GM12878 (cell line): ENCODE measurements at regions not wholly inside any gene's neighbourhood (a gene's known extent, or its start where the extent isn't known, plus 50 kb on each side); places are given as distances from the start of the nearest gene placed in this dataset.

Source experiments
- ATAC-seq: fragments of 200-7000 bp; cut with Tn5 transposase; 3 replicates; pipeline ENCODE4 v1.9.1; 2020; ENCODE audit warnings: mild to moderate bottlenecking, moderate library complexity
- BruUV-seq: library from RNA; stranded (reverse); fragments of 400-500 nt; replicated peaks from 2 replicates; lab custom pipeline; 2021; lab: Mats Ljungman, UMichigan
- CTCF ChIA-PET: fragments of 300-600 bp; sonication (Branson Sonifier 250); formaldehyde crosslinking; extraction: SDS; loops from one replicate; lab custom pipeline; 2021; ENCODE audit warnings: inconsistent platforms; lab: Yijun Ruan, JAX
- POLR2A ChIA-PET: fragments of 350-600 bp; formaldehyde crosslinking; extraction: SDS; loops from one replicate; lab custom pipeline; 2021; ENCODE audit warnings: inconsistent platforms; lab: Charles Lee
- RAD21 ChIA-PET: fragments of 300-600 bp; sonication (Branson Sonifier 250); formaldehyde crosslinking; loops from one replicate; lab custom pipeline; 2023; ENCODE audit warnings: antibody characterized with exemption; ENCODE audit not compliant: unreplicated experiment; lab: Charles Lee
- SMC1A ChIA-PET: fragments of 300-600 bp; sonication (Branson Sonifier 250); formaldehyde crosslinking; loops from one replicate; lab custom pipeline; 2023; ENCODE audit not compliant: unreplicated experiment, uncharacterized antibody; lab: Charles Lee
- DNase-seq: peaks from one replicate; pipeline ENCODE4 v3.0.0-alpha.2; 2011; ENCODE audit warnings: low read depth, low spot score
- FAIRE-seq: peaks from 3 replicates; lab custom pipeline; 2011; peaks lifted over from hg19 to GRCh38; lab: Jason Lieb, UNC
- H2AFZ ChIP-seq: 2 replicates; pipeline ENCODE4 v1.6.0; 2011; ENCODE audit warnings: low read depth, low read length, control low read depth; ENCODE audit not compliant: control insufficient read depth
- H3K27ac ChIP-seq: 2 replicates; pipeline ENCODE4 v1.5.1; 2011; ENCODE audit warnings: control low read depth; ENCODE audit not compliant: control insufficient read depth, insufficient read depth
- H3K27me3 ChIP-seq, 2 experiments: replicated peaks in 1 of 2; 2 replicates each; pipeline versions ENCODE4 v1.6.0 to v1.6.1; 2011; ENCODE audit warnings: low read length in 1 of 2; ENCODE audit not compliant: control insufficient read depth in 2 of 2, insufficient read depth in 2 of 2
- H3K36me3 ChIP-seq, 2 experiments: 2 replicates each; pipeline ENCODE4 v1.5.1; 2011; ENCODE audit warnings: low read length in 1 of 2; ENCODE audit not compliant: control insufficient read depth in 2 of 2, insufficient read depth in 2 of 2
- H3K4me1 ChIP-seq: 2 replicates; pipeline ENCODE4 v1.6.1; 2011; ENCODE audit warnings: mild to moderate bottlenecking, low read length, moderate library complexity, mixed read lengths; ENCODE audit not compliant: control insufficient read depth, insufficient read depth
- H3K4me2 ChIP-seq: 2 replicates; pipeline ENCODE4 v1.6.0; 2011; ENCODE audit warnings: control low read depth; ENCODE audit not compliant: control insufficient read depth, insufficient read depth
- H3K4me3 ChIP-seq: fragments of 200-600 bp; sonication (generic); 2 replicates; pipeline ENCODE4 v1.5.1; 2016
- H3K79me2 ChIP-seq: 2 replicates; pipeline ENCODE4 v1.6.0; 2011; ENCODE audit warnings: low read length; ENCODE audit not compliant: control insufficient read depth, insufficient read depth
- H3K9ac ChIP-seq: 2 replicates; pipeline ENCODE4 v1.8.0; 2011; ENCODE audit warnings: low read length, control low read depth, mixed read lengths; ENCODE audit not compliant: control insufficient read depth, insufficient read depth
- H3K9me3 ChIP-seq: replicated peaks from 3 replicates; pipeline ENCODE4 v1.5.1; 2011; ENCODE audit warnings: mild to moderate bottlenecking, low read length; ENCODE audit not compliant: control insufficient read depth, insufficient read depth
- H4K20me1 ChIP-seq: 2 replicates; pipeline ENCODE4 v1.6.0; 2011; ENCODE audit not compliant: control insufficient read depth, insufficient read depth
- ASH2L ChIP-seq: fragments of 300-600, 200-600 bp; sonication (generic); IDR thresholded peaks from 2 replicates; pipeline ENCODE4 v1.6.1; 2017; ENCODE audit warnings: low read depth, mild to moderate bottlenecking, borderline replicate concordance
- ATF7 ChIP-seq: fragments of 450-650 bp; IDR thresholded peaks from 2 replicates; pipeline ENCODE4 v1.6.1; 2016; ENCODE audit warnings: low read depth, mild to moderate bottlenecking
- BHLHE40 ChIP-seq, 2 experiments: fragments of 450-650 bp in 1 of 2; IDR thresholded peaks; 2 replicates each; pipeline ENCODE4 v1.6.1; 2011 to 2017; ENCODE audit warnings: low read depth in 2 of 2, borderline replicate concordance in 1 of 2, improper control_type of control experiment in 1 of 2, low read length in 1 of 2, mild to moderate bottlenecking in 1 of 2
- CBFB ChIP-seq: IDR thresholded peaks from 2 replicates; pipeline ENCODE4 v1.6.1; 2016; ENCODE audit warnings: antibody characterized with exemption, low read depth
- CHD2 ChIP-seq: IDR thresholded peaks from 2 replicates; pipeline ENCODE4 v1.6.1; 2011; ENCODE audit warnings: low read depth, low read length, improper control_type of control experiment, borderline replicate concordance
- GATAD2B ChIP-seq: fragments of 450-650 bp; conservative IDR thresholded peaks from 2 replicates; pipeline ENCODE4 v1.6.1; 2017; ENCODE audit warnings: low read depth, mild to moderate bottlenecking, moderate library complexity
- IRF4 ChIP-seq: IDR thresholded peaks from 2 replicates; pipeline ENCODE4 v1.6.1; 2011; ENCODE audit warnings: low read depth, low read length
- MYC ChIP-seq: IDR thresholded peaks from 2 replicates; pipeline ENCODE4 v1.6.1; 2011; ENCODE audit warnings: mild to moderate bottlenecking, low read length, moderate library complexity, inconsistent platforms; ENCODE audit not compliant: insufficient read depth, insufficient replicate concordance, insufficient read length, severe bottlenecking
- POLR2AphosphoS5 ChIP-seq: IDR thresholded peaks from 2 replicates; pipeline ENCODE4 v1.6.1; 2011; ENCODE audit warnings: mild to moderate bottlenecking, low read length, inconsistent platforms
- RCOR1 ChIP-seq: conservative IDR thresholded peaks from 2 replicates; pipeline ENCODE4 v1.6.1; 2012; ENCODE audit warnings: low read depth, low read length, improper control_type of control experiment
- SMC3 ChIP-seq: IDR thresholded peaks from 2 replicates; pipeline ENCODE4 v1.6.1; 2011; ENCODE audit warnings: low read length, improper control_type of control experiment, borderline replicate concordance
- SUZ12 ChIP-seq: fragments of 200-600 bp; sonication (generic); IDR thresholded peaks from one replicate; pipeline ENCODE4 v1.6.1; 2018; ENCODE audit warnings: antibody characterized with exemption, mild to moderate bottlenecking; ENCODE audit not compliant: unreplicated experiment
- TBL1XR1 ChIP-seq: IDR thresholded peaks from 2 replicates; pipeline ENCODE4 v1.6.1; 2012; ENCODE audit warnings: low read depth, low read length, improper control_type of control experiment
- TCF3 ChIP-seq: IDR thresholded peaks from 2 replicates; pipeline ENCODE4 v1.6.1; 2012; ENCODE audit warnings: low read depth, mild to moderate bottlenecking, low read length, borderline replicate concordance; ENCODE audit not compliant: insufficient read depth
- TCF7 ChIP-seq: IDR thresholded peaks from 2 replicates; pipeline ENCODE4 v1.6.1; 2014; ENCODE audit warnings: antibody characterized with exemption, borderline replicate concordance
- ZBED1 ChIP-seq: IDR thresholded peaks from 2 replicates; pipeline ENCODE4 v1.6.1; 2016; ENCODE audit warnings: borderline replicate concordance
- ZNF207 ChIP-seq: fragments of 450-650 bp; IDR thresholded peaks from 2 replicates; pipeline ENCODE4 v1.6.1; 2014; ENCODE audit warnings: antibody characterized with exemption, mild to moderate bottlenecking, borderline replicate concordance
- in situ Hi-C: fragments of 300-500 bp; cut with MboI; formaldehyde crosslinking; loops from 9 replicates; pipeline ENCODE4 v1.14.3; 2018; ENCODE audit warnings: mixed read lengths
- intact Hi-C: fragments of 100-400 bp; cut with micrococcal nuclease; formaldehyde crosslinking; loops from one replicate; pipeline ENCODE4 v1.14.2; 2022; ENCODE audit not compliant: unreplicated experiment
- TF ChIP-seq, protein P1 (sequence below): IDR thresholded peaks from 2 replicates; pipeline ENCODE4 v1.6.1; 2012; ENCODE audit warnings: low read length, inconsistent platforms
- TF ChIP-seq, protein P2 (sequence below): fragments of 450-650 bp; IDR thresholded peaks from 2 replicates; pipeline ENCODE4 v1.6.1; 2017; ENCODE audit warnings: mild to moderate bottlenecking, low read depth, inconsistent platforms; ENCODE audit not compliant: poor library complexity, severe bottlenecking
- TF ChIP-seq, protein P3 (sequence below): IDR thresholded peaks from 2 replicates; pipeline ENCODE4 v1.6.1; 2012; ENCODE audit warnings: low read depth, low read length, improper control_type of control experiment

GRCh38 chr11:15670520-15671070, 555.9 kb downstream of the INSC start (continued):
- TF ChIP-seq, protein P1, sequence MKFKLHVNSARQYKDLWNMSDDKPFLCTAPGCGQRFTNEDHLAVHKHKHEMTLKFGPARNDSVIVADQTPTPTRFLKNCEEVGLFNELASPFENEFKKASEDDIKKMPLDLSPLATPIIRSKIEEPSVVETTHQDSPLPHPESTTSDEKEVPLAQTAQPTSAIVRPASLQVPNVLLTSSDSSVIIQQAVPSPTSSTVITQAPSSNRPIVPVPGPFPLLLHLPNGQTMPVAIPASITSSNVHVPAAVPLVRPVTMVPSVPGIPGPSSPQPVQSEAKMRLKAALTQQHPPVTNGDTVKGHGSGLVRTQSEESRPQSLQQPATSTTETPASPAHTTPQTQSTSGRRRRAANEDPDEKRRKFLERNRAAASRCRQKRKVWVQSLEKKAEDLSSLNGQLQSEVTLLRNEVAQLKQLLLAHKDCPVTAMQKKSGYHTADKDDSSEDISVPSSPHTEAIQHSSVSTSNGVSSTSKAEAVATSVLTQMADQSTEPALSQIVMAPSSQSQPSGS: no peak
- TF ChIP-seq ATF7 (no peak), CBFB (no peak), TBL1XR1 (no peak), GATAD2B (no peak)

GRCh38 chr11:15671216-15671615, 556.5 kb downstream of the INSC start:
- in situ Hi-C loops: no loop called here
- RAD21 ChIA-PET: no interaction called here
- no peak overlapping the region for H3K27ac ChIP-seq
- DNase-seq (no peak), FAIRE-seq (no peak), ATAC-seq (no peak)
- POLR2A ChIA-PET: no interaction called here
- H3K4me2 ChIP-seq: no peak overlapping the region
- no peak overlapping the region for H2AFZ ChIP-seq
- H3K27me3 ChIP-seq: no peaks in the 10 kb centered on the region
- BruUV-seq: no TSS peak
- H3K36me3 ChIP-seq: no peaks in the 10 kb centered on the region
- no peak overlapping the region for H3K4me3 ChIP-seq
- intact Hi-C loops: no loop called here
- SMC1A ChIA-PET: no interaction called here
- CTCF ChIA-PET: no interaction called here
- H3K9ac ChIP-seq: no peak overlapping the region
- H4K20me1 ChIP-seq: no peaks in the 10 kb centered on the region
- no peaks in the 10 kb centered on the region for H3K79me2 ChIP-seq
- H3K9me3 ChIP-seq: no peaks in the 10 kb centered on the region
- no peaks in the 10 kb centered on the region for H3K4me1 ChIP-seq
- no peak for TF ChIP-seq TBL1XR1
- no peak for TF ChIP-seq TCF7
- TF ChIP-seq CBFB: no peak
- TF ChIP-seq ZNF207: no peak
- no peak for TF ChIP-seq ATF7
- no peak for TF ChIP-seq SMC3
- no peak for TF ChIP-seq ZBED1
- no peak for TF ChIP-seq RCOR1
- no peak for TF ChIP-seq POLR2AphosphoS5
- TF ChIP-seq CHD2: no peak
- no peak for TF ChIP-seq ASH2L
- TF ChIP-seq MYC: no peak
- no peak for TF ChIP-seq IRF4
- TF ChIP-seq, protein P2, sequence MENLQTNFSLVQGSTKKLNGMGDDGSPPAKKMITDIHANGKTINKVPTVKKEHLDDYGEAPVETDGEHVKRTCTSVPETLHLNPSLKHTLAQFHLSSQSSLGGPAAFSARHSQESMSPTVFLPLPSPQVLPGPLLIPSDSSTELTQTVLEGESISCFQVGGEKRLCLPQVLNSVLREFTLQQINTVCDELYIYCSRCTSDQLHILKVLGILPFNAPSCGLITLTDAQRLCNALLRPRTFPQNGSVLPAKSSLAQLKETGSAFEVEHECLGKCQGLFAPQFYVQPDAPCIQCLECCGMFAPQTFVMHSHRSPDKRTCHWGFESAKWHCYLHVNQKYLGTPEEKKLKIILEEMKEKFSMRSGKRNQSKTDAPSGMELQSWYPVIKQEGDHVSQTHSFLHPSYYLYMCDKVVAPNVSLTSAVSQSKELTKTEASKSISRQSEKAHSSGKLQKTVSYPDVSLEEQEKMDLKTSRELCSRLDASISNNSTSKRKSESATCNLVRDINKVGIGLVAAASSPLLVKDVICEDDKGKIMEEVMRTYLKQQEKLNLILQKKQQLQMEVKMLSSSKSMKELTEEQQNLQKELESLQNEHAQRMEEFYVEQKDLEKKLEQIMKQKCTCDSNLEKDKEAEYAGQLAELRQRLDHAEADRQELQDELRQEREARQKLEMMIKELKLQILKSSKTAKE: no peak
- no peak for TF ChIP-seq BHLHE40 (IDR thresholded peaks at IDR 0.05; ENCODE audit: borderline replicate concordance in 1 of 2, low read depth in 2 of 2, low read length in 1 of 2)
- TF ChIP-seq, protein P3, sequence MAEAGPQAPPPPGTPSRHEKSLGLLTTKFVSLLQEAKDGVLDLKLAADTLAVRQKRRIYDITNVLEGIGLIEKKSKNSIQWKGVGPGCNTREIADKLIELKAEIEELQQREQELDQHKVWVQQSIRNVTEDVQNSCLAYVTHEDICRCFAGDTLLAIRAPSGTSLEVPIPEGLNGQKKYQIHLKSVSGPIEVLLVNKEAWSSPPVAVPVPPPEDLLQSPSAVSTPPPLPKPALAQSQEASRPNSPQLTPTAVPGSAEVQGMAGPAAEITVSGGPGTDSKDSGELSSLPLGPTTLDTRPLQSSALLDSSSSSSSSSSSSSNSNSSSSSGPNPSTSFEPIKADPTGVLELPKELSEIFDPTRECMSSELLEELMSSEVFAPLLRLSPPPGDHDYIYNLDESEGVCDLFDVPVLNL: no peak
- no peak for TF ChIP-seq TCF3
- TF ChIP-seq SUZ12: no peak
